ENCODE measurements at regions not wholly inside any gene's neighbourhood (a gene's known extent, or its start where the extent isn't known, plus 50 kb on each side); places are given as distances from the start of the nearest gene placed in this dataset.
"Not testable (repeated sequence)": the region's sequence is repeated elsewhere in the genome, so short reads cannot be mapped to it uniquely, and the experiment has no call there.

GRCh38 chr20:11676630-11677287, 240.9 kb upstream of the BTBD3 start:
- DNase-seq (ENCODE audit: low read depth in 2 of 2), result peak; percentile 5 to 13

- no peak for DNase-seq (ENCODE audit: low read depth in 2 of 2)
Measured at GRCh38 chr20:11677428-11677827, 240.3 kb upstream of the BTBD3 start.

GRCh38 chr20:11677836-11678235, 239.9 kb upstream of the BTBD3 start:
- DNase-seq (ENCODE audit: low read depth in 2 of 2), result no peak

GRCh38 chr20:11682285-11682684, 235.4 kb upstream of the BTBD3 start:
- DNase-seq (ENCODE audit: low read depth in 2 of 2), result no peak

GRCh38 chr20:11686195-11686594, 231.5 kb upstream of the BTBD3 start:
- no peak for DNase-seq (ENCODE audit: low read depth in 2 of 2)

- no peak for DNase-seq (ENCODE audit: low read depth in 2 of 2)
Measured at GRCh38 chr20:11686820-11687543, 230.7 kb upstream of the BTBD3 start.

- DNase-seq (ENCODE audit: low read depth in 2 of 2), result no peak
Measured at GRCh38 chr20:11687546-11688292, 230.0 kb upstream of the BTBD3 start.

- DNase-seq (ENCODE audit: low read depth in 2 of 2), result no peak
Measured at GRCh38 chr20:11689262-11689661, 228.4 kb upstream of the BTBD3 start.

GRCh38 chr20:11691766-11692165, 225.9 kb upstream of the BTBD3 start:
- no peak for DNase-seq (ENCODE audit: low read depth in 2 of 2)

GRCh38 chr20:11692567-11692966, 225.1 kb upstream of the BTBD3 start:
- no peak for DNase-seq (ENCODE audit: low read depth in 2 of 2)

GRCh38 chr20:11694467-11694866, 223.2 kb upstream of the BTBD3 start:
- DNase-seq (ENCODE audit: low read depth in 2 of 2), result no peak

- DNase-seq (ENCODE audit: low read depth in 2 of 2), result no peak
Measured at GRCh38 chr20:11697055-11697454, 220.6 kb upstream of the BTBD3 start.

- no peak for DNase-seq (ENCODE audit: low read depth in 2 of 2)
Measured at GRCh38 chr20:11697646-11698045, 220.0 kb upstream of the BTBD3 start.

- no peak for DNase-seq (ENCODE audit: low read depth in 2 of 2)
Measured at GRCh38 chr20:11698124-11698523, 219.6 kb upstream of the BTBD3 start.

GRCh38 chr20:11700831-11701230, 216.9 kb upstream of the BTBD3 start:
- no peak for DNase-seq (ENCODE audit: low read depth in 2 of 2)

GRCh38 chr20:11702721-11703518, 214.8 kb upstream of the BTBD3 start:
- no peak for DNase-seq (ENCODE audit: low read depth in 2 of 2)

GRCh38 chr20:11705512-11705911, 212.2 kb upstream of the BTBD3 start:
- no peak for DNase-seq (ENCODE audit: low read depth in 2 of 2)

GRCh38 chr20:11708223-11708622, 209.5 kb upstream of the BTBD3 start:
- DNase-seq (ENCODE audit: low read depth in 2 of 2), result not testable (repeated sequence)

- DNase-seq (ENCODE audit: low read depth in 2 of 2), result no peak
Measured at GRCh38 chr20:11711214-11711613, 206.5 kb upstream of the BTBD3 start.

GRCh38 chr20:11712639-11713160, 205.0 kb upstream of the BTBD3 start:
- no peak for DNase-seq (ENCODE audit: low read depth in 2 of 2)

- DNase-seq (ENCODE audit: low read depth in 2 of 2), result no peak
Measured at GRCh38 chr20:11714886-11715285, 202.8 kb upstream of the BTBD3 start.
